Mucosa of gallbladder (tissue), 1 donor: ENCODE measurements at regions not wholly inside any gene's neighbourhood (a gene's known extent, or its start where the extent isn't known, plus 50 kb on each side); places are given as distances from the start of the nearest gene placed in this dataset.

Experiments
- DNase-seq: peaks from one replicate; pipeline ENCODE4 v3.0.0-alpha.2; 2020; ENCODE audit warnings: low spot score
- donor health status: DM: no; HTN: no; CAD: no.

GRCh38 chr13:40477623-40478608, 188.5 kb downstream of the FOXO1 start:
- DNase-seq = no peak

- no peak for DNase-seq
Measured at GRCh38 chr13:40478775-40479174, 187.7 kb downstream of the FOXO1 start.

GRCh38 chr13:40479196-40479845, 187.1 kb downstream of the FOXO1 start:
- no peak for DNase-seq

GRCh38 chr13:40480012-40480914, 186.2 kb downstream of the FOXO1 start:
- DNase-seq = no peak

- DNase-seq = no peak
Measured at GRCh38 chr13:40480915-40481516, 185.4 kb downstream of the FOXO1 start.

- no peak for DNase-seq
Measured at GRCh38 chr13:40483601-40484000, 182.8 kb downstream of the FOXO1 start.

GRCh38 chr13:40484101-40484800, 182.2 kb downstream of the FOXO1 start:
- no peak for DNase-seq

GRCh38 chr13:40484974-40485373, 181.5 kb downstream of the FOXO1 start:
- no peak for DNase-seq

GRCh38 chr13:40485611-40486517, 180.6 kb downstream of the FOXO1 start:
- no peak for DNase-seq

GRCh38 chr13:40486518-40487163, 179.8 kb downstream of the FOXO1 start:
- DNase-seq = no peak

- no peak for DNase-seq
Measured at GRCh38 chr13:40488869-40489391, 177.5 kb downstream of the FOXO1 start.

GRCh38 chr13:40490086-40490758, 176.2 kb downstream of the FOXO1 start:
- peak; percentile 32 for DNase-seq

GRCh38 chr13:40492511-40492910, 173.9 kb downstream of the FOXO1 start:
- DNase-seq = no peak

GRCh38 chr13:40494513-40494912, 171.9 kb downstream of the FOXO1 start:
- DNase-seq = no peak

- DNase-seq = no peak
Measured at GRCh38 chr13:40494946-40495620, 171.4 kb downstream of the FOXO1 start.

GRCh38 chr13:40495621-40496001, 170.8 kb downstream of the FOXO1 start:
- DNase-seq = no peak

GRCh38 chr13:40496035-40496810, 170.2 kb downstream of the FOXO1 start:
- no peak for DNase-seq
